GM12892 (cell line): ENCODE measurements at regions not wholly inside any gene's neighbourhood (a gene's known extent, or its start where the extent isn't known, plus 50 kb on each side); places are given as distances from the start of the nearest gene placed in this dataset.

Experiments
- DNase-seq: peaks from one replicate; pipeline ENCODE4 v3.0.0; 2011; ENCODE audit not compliant: insufficient read length
- FAIRE-seq: peaks from 2 replicates; lab custom pipeline; 2011; peaks lifted over from hg19 to GRCh38; lab: Jason Lieb, UNC
- POLR2A ChIP-seq: IDR thresholded peaks from 2 replicates; pipeline ENCODE4 v1.6.1; 2011; ENCODE audit warnings: low read depth, low read length, control low read depth
- POLR2AphosphoS5 ChIP-seq: IDR thresholded peaks from 2 replicates; pipeline ENCODE4 v1.6.1; 2011; ENCODE audit warnings: low read depth, low read length, control low read depth
- TAF1 ChIP-seq: IDR thresholded peaks from 2 replicates; pipeline ENCODE4 v1.6.1; 2011; ENCODE audit warnings: low read depth, mild to moderate bottlenecking, control low read depth, low read length, borderline replicate concordance

- TF ChIP-seq POLR2A (no peak), POLR2AphosphoS5 (no peak), TAF1 (no peak)
- FAIRE-seq (no peak), DNase-seq (no peak)
Observed at GRCh38 chr7:124398937-124399552, 366.2 kb upstream of the TMEM229A start.

- TF ChIP-seq POLR2AphosphoS5: no peak
- no peak for TF ChIP-seq POLR2A
- TF ChIP-seq TAF1: no peak
- FAIRE-seq (no peak), DNase-seq (no peak)
Observed at GRCh38 chr7:124397134-124397533, 364.3 kb upstream of the TMEM229A start.

- no peak for DNase-seq
- TF ChIP-seq POLR2AphosphoS5: no peak
- no peak for TF ChIP-seq TAF1
- TF ChIP-seq POLR2A: no peak
- no peak for FAIRE-seq
Observed at GRCh38 chr7:124390301-124390700, 357.4 kb upstream of the TMEM229A start.

GRCh38 chr7:124388751-124389150 lies 355.9 kb upstream of the TMEM229A start:
- FAIRE-seq: no peak
- DNase-seq: no peak
- TF ChIP-seq TAF1 (no peak), POLR2A (no peak), POLR2AphosphoS5 (no peak)

GRCh38 chr7:124387056-124387455 lies 354.2 kb upstream of the TMEM229A start:
- no peak for FAIRE-seq
- TF ChIP-seq TAF1 (no peak), POLR2AphosphoS5 (no peak), POLR2A (no peak)
- DNase-seq: no peak

GRCh38 chr7:124379296-124379695 lies 346.4 kb upstream of the TMEM229A start:
- no peak for FAIRE-seq
- TF ChIP-seq TAF1 (no peak), POLR2AphosphoS5 (no peak), POLR2A (no peak)
- no peak for DNase-seq

GRCh38 chr7:124376111-124376510 lies 343.2 kb upstream of the TMEM229A start:
- DNase-seq (no peak), FAIRE-seq (no peak)
- no peak for TF ChIP-seq TAF1
- TF ChIP-seq POLR2A: no peak
- TF ChIP-seq POLR2AphosphoS5: no peak

GRCh38 chr7:124375391-124375790 lies 342.5 kb upstream of the TMEM229A start:
- DNase-seq: no peak
- no peak for FAIRE-seq
- TF ChIP-seq TAF1: no peak
- TF ChIP-seq POLR2A: no peak
- TF ChIP-seq POLR2AphosphoS5: no peak

GRCh38 chr7:124369310-124369709 lies 336.4 kb upstream of the TMEM229A start:
- no peak for DNase-seq
- TF ChIP-seq TAF1 (no peak), POLR2A (no peak), POLR2AphosphoS5 (no peak)
- FAIRE-seq: no peak

GRCh38 chr7:124366118-124366517 lies 333.3 kb upstream of the TMEM229A start:
- TF ChIP-seq TAF1: no peak
- TF ChIP-seq POLR2AphosphoS5: no peak
- TF ChIP-seq POLR2A: no peak
- no peak for FAIRE-seq
- DNase-seq: no peak

GRCh38 chr7:124364283-124364682 lies 331.4 kb upstream of the TMEM229A start:
- FAIRE-seq (no peak), DNase-seq (no peak)
- no peak for TF ChIP-seq POLR2AphosphoS5
- TF ChIP-seq POLR2A: no peak
- no peak for TF ChIP-seq TAF1

- FAIRE-seq: no peak
- TF ChIP-seq TAF1: no peak
- TF ChIP-seq POLR2A: no peak
- no peak for TF ChIP-seq POLR2AphosphoS5
- DNase-seq: no peak
Observed at GRCh38 chr7:124354201-124354600, 321.3 kb upstream of the TMEM229A start.
